GM20000 (cell line): ENCODE measurements at regions not wholly inside any gene's neighbourhood (a gene's known extent, or its start where the extent isn't known, plus 50 kb on each side); places are given as distances from the start of the nearest gene placed in this dataset.
"Not testable (repeated sequence)": the region's sequence is repeated elsewhere in the genome, so short reads cannot be mapped to it uniquely, and the experiment has no call there.

Source experiments
- DNase-seq: peaks from one replicate; pipeline ENCODE4 v3.0.0; 2012; ENCODE audit warnings: low spot score
- CTCF ChIP-seq: IDR thresholded peaks from 2 replicates; pipeline ENCODE4 v1.5.1; 2012; ENCODE audit warnings: mild to moderate bottlenecking, control low read depth; ENCODE audit errors: extremely low read depth, missing control alignments

- no peak for TF ChIP-seq CTCF
- DNase-seq = no peak
These were observed 366.3 kb downstream of the NPIPA8 start for GRCh38 chr16:17970157-17970765.

GRCh38 chr16:17965133-17965900 lies 371.2 kb downstream of the NPIPA8 start:
- no peak for DNase-seq
- no peak for TF ChIP-seq CTCF

DNA sequence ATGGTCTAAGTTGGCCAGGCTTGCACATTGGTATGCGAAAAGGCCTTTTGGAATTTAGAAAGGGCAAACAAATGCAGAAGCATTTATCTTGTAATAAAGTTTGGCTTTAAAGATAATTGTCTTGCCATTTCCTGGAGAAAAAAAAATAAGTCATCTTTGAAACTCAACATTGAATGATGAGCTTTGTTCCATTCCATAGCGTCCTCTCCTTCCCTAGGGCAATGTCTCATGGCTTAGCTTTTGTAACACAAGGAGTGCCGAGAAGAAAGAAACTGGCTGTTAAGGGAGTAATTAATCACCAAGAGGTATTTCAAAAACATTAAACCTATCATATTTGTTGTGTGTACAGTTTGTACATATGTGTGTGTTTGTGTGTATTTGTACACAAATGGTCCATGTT lies 372.3 kb downstream of the NPIPA8 start:
- TF ChIP-seq CTCF = no peak

DNA sequence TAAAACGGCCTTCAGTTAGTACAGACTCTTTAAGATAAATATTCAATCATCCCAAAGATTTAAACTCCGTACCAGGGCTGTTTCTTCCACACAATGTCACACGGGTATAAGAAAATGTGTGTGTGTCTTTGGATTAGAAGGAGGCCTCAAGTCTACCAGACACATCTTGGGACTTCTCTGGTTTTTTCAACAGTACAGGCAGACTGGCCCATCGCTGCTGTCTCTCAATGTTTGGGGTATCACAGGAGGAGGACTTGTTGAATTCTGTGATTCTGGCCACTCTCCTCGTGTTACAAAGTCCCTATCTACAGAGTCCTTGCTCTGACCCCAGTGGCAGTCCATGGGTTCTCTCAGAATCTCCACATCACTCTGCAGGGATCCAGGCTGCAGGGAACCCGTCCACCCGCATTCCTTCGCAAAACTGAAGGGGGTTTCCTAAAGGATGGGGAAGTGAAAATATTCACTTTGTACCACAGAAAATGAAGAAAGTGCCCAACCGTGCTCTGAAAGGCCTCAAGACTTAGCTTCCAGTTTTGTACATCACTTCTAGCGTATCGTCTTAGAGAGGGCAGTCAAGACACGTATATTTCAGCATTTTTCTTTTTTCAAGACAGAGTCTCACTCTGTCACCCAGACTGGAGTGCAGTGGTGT lies 373.2 kb downstream of the NPIPA8 start:
- TF ChIP-seq CTCF = no peak
- peak; percentile 29 for DNase-seq

More for the DNA sequence above, 372.3 kb downstream of the NPIPA8 start:
- no peak for DNase-seq

DNA sequence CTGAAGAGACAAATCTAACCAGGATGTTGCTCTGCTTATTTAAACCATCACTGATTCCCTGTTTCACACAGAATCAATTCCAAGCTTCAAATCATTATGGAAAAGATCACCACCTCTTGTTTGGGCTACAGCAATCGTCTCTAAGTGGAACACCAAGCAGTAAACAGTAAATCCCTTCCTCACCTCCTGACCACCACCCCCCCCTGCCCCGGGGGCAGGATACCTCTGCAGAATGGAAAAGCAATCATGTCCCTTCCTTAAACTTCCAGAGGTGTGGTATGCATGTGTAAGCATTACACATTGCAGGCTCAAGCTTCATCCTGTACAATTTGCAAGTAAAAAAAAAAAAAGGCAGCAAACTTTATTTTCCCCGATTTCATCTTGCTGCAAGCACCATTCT lies 373.8 kb downstream of the NPIPA8 start:
- TF ChIP-seq CTCF = no peak
- no peak for DNase-seq

GRCh38 chr16:17961822-17962221 lies 374.7 kb downstream of the NPIPA8 start:
- DNase-seq = not testable (repeated sequence)

DNA sequence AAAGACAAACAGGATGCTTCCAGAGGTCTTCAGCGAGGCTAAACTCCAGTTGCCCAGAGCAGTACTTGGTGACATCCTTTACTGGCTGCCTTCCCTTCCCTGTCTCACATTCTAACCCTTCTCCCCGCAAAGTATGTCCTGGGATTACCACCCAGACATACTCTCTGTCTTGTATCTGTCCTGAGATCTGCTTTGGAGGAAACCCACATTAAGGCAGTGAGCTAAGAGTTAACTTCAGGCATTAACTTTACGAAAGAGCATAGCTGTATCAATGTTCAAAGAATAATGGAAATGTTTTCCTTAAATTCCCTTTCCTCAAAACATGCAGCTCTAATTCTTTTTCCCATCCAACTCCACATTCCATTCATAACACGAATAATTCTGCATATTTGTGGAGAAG lies 385.2 kb downstream of the NPIPA8 start:
- DNase-seq = no peak
- no peak for TF ChIP-seq CTCF

- no peak for DNase-seq
- no peak for TF ChIP-seq CTCF
These were observed 386.6 kb downstream of the NPIPA8 start for GRCh38 chr16:17949982-17950250.
